Amniotic stem cell (primary cell): ENCODE measurements at regions not wholly inside any gene's neighbourhood (a gene's known extent, or its start where the extent isn't known, plus 50 kb on each side); places are given as distances from the start of the nearest gene placed in this dataset.

ENCODE experiments used
- DNase-seq: peaks from one replicate; lab custom pipeline; 2025; lab: John Stamatoyannopoulos, UW

DNA sequence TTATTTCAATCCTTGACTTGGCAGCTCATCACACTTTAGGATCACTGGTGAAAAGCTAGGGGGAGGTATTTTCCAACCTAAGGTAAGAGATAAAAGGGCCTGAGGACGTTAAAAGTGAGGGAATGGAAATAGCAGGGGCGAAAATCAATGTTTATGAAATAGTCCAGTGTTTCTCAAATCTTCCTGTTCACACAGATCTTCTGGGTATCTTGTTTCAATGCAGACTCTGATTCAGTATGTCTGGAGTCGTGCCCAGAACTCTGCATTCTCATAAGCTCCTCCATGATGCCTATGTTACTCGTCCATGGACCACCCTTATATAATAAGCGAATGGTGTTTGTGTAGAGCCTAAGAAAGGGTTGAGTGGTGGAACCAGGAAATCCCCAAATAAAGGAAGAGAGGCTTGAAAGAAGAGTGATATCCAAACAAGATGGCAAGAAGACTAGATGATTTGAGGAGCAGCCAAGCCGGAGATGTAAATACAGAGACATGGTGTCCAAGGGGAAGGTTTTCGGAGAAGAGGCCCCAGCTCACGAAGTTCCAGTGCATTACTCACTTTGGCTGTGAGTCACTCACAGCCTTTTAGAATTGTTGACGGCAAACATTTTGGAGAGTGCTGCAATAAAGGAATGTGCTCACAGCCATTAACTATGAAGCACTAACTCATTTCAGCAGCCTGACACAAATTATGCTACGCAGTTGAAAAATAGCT, 215.6 kb upstream of the PPARGC1A start:
- peak; percentile 1 for DNase-seq

DNA sequence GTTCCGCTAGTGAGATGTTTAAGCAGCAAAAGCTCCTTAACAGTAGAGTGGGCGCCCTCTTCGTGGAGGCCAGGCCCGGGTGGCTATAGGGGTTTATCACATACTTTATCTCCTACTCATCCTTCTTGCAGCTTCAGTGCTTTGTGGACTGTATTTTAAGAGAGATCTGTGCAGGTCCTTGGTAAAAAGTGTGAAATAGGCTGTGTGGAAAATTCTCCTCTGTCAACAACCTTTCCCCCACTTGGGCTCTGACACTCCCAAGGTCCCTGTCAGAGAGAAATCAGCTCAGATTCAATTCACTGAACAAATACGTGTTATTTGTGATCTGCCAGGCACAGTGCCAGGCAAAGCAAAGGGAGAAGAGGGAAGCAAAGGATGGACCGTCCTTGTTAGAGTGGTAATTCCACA, 214.3 kb upstream of the PPARGC1A start:
- DNase-seq, result no peak

DNA sequence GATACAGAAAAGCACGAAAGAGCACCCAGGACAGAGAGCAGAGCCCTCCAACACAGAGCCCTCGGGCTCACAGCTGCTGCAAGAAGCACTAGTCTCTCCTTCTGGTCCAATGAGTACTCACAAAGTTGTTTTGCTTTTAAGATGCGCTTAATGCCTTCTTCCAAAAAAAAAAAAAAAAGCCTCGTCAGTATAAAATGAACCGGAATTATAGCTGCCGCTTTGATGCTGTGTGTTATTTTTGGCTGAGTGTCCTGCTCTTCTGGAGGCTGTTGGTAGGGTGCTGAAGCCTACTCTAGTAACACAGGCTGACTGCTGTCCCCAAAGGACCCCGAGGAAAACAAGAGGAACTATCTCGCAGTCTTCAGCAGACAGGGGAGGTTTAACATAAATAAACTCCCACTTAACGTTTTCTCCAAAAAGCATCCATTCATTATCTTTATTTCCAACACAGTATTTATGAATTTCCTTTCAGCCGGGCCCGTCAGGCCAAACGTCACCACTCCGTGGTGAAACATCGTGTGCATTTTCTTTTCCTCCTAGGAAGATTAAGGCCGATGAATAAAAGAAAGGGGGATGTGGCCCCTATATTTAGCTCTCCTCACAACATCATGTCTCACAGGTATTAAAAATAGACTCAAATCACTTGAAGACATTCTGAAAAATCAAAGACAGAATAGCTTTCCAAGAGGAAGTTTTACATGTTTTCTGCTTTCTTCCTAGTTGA, 213.7 kb upstream of the PPARGC1A start:
- no peak for DNase-seq

DNA sequence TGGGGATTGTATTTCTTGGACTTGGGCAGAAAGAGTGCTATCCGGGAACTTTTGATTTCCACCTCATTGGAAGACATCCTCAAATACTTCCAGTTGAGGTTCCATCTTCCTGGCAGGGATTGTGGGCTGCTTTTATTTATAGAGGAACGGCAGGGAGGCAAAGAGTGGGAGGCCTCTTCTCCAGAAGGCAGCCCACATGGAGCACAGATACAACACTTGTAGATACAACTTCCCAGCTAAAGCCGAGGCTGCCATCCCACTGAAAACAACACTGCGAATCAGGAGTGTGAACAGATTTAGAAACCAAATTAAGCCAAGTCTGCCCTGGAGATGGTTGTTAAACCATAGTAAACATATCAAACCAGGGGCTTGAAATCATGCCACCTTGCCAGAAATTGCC, 212.8 kb upstream of the PPARGC1A start:
- DNase-seq, result no peak

DNA sequence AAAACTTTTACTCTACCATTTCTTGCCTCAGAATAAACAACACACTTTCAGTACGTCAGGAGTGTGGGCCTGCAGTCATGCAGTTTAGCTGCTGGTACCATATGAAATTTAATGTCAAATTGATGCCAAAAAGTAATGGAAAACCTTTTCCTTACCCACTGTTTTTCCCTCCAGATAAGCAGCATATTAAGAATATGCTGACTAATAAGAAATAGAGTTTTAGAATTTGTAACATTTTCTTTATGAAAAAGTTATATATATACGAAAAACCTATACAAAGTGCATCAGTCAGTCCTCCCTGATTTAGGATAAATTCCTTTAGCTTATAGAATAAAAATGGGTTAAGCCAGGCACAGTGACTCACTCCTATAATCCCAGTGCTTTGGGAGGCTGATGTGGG, 206.8 kb upstream of the PPARGC1A start:
- no peak for DNase-seq

DNA sequence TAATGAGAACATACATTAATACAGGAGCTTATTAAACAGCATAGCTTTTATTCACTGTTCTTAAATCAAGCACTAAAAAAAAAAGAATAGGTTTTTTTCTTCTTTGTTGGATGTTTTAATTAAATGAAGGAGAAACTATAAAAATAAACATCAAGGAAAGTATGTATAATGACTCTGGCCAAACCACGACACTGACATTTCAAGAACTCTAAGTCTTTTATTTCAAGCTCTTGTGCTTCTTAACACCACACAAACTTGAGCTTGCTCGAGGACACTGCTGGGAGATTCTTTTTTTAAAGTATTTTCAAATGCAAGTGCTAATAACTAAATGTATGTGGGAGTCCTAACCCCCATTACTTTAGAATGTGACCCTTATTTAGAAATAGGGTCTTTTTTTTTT, 204.9 kb upstream of the PPARGC1A start:
- DNase-seq, result no peak

DNA sequence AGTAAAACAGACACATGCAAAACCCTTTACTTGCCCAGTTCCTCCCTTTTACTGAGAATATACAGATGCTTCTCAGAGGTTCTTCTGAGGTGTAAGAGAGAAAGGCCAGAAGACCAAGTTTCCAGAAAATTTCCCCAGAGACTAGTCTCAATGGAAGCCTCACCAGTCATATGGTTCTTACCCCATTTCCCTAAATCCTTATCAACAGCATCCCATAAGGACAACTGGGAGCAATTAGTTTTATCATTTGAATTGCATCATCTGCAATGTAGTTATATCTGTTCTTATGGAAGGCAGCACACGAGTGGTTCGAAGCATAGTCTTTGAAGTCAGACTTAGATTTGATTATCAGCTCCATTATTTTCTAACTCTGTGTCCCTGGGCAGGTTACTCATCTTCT, 203.6 kb upstream of the PPARGC1A start:
- DNase-seq, result no peak

DNA sequence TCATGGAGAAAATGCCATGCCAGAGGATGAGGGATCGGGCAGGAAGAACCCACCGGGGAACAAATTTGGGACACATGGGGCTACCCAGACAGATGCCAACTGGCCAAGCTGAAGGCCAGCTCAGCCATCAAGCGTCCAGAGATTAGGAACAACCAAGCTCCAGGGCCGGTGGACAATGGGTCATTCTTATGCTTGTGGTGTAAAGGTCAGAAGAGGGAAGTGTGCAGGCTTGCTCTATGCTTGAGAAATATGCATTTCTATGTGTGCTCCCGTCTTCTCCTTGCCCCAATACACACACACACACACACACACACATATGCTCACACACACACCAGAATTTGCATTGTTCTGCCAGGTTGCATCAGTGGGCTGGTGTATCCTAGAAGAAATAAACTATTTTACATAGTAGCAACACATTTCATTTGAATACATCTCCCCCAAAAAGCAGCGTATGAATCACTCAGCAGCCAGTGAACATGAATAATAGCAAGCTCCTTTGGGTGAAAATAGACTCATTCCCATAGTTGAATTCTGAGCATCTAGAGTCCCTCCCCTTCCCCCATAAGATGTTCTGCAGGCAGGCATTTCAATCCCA, 201.9 kb upstream of the PPARGC1A start:
- DNase-seq, result no peak

DNA sequence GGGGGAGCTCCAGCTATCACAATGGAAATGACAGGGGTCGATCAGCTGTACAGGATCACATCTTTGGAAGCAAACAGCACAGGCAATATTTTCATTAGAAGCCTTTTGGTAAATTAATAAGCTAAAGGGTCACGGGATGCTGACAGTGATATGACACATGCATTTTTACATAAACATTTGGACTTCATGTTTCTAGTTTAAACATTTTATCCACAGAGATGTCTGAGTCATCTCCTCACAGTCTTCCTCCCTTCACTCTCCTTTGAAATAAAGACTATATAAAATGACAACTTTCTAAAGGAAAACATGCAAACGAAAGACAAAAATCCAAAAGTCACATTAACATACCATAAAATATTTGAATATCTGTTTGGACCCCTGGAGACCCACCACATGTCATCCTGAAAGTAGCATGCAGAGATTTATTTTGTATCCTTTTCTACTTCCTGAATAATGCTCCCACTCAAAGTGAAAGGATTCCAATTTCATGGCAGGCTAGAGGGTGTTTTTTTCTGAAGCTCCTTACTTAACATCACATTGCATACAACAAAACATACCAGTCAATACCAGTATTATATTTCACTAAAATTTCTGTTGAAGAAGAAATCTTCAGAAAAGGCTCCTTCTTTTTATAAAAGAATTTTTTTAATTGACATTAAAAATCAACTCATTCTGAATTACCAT, 200.1 kb upstream of the PPARGC1A start:
- DNase-seq, result no peak

DNA sequence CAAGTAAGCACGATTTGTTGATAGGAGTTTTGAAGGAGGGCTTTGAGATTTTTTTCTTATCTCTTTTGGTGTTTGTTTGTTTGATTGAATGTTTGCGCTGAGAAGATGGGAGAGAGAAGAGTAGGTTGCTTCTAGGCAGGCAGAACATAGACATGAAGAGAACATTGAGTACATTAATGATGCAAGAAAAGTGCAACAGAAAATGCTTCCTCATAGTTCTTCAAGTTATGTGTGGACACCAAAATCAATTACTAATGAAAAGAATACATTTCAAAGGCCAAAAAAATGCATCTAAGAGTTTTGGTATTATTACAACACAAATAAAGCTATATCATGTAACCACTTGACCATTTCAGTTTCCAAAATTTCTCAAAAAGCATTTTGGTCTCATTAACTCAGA, 191.0 kb upstream of the PPARGC1A start:
- DNase-seq, result no peak

DNA sequence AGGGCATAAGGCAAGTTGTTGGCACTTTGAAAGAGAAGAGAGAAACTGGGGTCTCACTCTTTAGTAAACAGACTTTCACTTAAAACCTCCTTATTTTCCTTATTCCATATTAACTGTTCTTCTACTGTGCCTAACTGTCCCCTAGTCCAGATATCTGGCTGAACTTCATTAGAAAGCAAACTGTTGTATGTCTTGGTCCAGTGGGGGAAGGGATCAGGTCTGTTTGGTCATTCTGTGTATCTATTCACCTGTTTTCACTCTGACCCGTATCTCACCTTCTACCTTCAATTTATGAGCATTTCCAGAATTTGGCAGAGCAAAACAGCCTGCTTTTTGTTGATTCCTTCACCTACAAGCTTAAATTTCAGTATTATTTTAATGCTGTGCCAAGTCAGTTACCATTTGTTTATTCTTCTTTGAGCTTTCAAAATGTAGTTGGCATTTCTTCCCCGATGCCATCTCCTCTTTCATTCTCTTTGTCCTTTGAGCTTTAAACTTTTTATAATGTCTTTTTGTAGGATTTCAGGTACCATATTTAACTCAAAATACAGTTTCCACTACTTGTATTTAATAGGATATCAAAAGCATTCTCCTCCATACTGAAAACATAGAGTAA, 188.6 kb upstream of the PPARGC1A start:
- no peak for DNase-seq

DNA sequence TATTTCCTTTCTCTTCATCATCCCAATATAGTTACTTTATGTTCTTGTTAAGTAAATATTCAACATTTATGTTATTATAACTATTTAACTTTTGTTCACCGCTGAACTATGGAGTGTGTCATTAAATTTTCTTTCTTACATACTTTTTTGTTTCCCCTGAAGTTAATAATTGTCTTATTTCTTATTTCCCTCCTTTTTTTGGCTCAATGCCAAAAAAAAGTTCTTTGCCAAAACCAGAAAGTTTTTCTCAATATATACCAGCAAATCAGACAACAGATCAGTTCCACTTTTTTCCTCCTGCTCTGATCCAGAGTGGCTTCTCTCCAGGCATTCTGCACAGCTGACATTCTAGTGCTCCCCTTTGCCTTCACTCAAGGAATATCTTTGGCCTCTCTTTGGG, 187.0 kb upstream of the PPARGC1A start:
- DNase-seq, result no peak

DNA sequence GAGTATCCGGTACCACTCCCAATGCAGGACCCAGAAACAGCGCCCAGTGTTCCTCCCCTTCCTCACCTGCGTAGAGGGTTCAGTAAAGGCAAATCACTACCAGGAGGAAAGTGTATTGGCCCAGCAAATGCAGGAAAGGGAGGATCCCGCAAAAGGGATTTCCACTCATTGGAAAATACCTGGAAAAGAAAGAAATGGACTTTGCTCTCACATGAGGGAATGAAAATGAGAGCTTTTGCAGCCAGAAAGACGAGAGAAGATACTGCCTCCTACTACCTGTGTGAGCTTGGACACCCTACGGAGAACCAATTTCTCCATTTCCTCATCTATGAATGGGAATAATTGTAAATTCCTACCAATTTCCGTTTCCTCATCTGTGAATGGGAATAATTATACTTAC, 184.1 kb upstream of the PPARGC1A start:
- DNase-seq, result no peak

DNA sequence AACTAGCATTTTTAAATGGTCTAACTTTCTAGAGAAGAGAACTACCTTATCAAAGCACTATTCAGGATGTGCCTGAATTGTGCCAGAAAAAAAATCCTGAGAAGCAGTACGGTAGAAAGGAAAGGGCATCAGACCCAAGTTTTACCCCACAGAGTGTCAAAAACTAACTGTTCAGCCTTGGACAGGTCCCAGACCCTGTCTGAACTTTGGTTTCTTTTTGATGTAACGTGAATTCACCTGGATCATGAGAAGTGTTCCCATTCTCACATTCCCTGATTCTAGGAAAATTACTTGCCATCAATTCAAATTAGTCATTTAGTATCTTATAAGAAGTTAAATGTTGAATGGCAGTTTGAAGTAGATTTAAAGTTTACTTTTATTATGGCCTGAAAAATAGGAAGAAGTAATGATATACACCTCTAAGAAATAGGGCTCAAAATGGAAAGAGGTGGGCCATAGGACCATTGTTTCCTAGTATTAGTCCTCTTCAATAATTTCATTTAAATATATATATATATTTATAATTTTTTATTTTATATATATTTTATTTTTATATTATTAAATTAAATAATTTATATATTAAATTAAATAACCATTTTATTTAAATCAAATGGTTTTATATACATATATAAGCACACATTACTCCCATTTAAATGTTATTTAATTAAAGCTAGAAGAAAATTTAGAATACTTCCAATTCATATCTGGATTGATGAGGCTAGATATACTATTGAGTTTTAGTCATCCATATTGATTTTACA, 181.9 kb upstream of the PPARGC1A start:
- no peak for DNase-seq

DNA sequence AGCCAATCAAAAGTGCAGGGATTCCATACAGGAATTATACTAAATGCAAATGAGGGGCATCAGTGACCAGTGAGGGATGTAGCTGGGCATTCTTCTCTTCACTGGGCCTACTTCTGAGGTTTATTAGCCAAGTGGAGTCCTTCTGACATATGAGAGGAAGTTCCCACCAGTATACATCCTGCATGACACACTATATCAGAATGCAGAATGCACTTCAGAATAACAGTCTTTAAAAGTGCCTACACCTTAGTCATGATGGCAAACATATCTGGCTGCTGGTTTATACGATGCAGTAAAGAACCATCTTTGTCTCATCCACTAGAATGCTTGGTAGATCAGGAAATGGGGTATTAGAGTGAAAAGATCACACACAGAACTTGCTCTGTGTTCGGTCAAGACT, 180.3 kb upstream of the PPARGC1A start:
- DNase-seq, result no peak

DNA sequence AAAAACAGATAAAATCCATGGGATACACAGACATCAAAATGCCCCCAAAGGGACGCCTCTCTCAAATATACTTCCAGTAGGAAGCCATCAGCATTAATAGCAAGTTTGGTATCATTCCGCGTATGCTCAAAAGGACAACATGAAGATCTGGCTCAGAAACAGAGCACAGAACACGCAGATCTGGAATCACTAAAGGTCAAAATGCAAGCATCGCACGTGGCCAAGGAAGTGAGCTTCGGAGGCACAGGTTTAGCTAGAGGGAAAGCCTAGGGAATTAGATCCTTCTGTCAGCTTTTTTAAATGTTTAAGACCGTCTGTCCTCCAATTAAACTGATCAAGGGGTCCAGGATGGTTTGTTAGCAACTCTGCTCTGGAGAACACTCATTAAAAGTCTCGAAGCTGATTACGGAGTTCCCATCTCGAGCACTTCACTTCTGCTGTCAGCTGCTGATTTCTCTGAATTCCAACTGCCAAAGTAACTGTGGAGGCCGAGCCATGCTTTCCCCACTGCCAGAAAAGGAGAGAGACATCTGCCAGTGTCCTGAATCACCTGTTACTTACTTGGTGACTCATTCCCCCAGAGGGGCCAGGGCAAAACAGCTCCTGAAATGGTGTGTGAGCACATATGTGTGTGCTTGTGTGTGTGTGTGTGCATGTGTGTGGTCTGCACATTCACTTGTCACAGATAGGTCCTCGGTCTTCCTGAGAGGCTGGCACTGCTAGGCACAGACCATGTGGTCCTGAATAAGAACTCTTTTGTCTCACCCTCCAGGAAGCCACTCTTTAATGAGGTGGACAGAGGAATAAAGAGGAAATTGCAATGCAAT, 177.7 kb upstream of the PPARGC1A start:
- DNase-seq, result no peak

DNA sequence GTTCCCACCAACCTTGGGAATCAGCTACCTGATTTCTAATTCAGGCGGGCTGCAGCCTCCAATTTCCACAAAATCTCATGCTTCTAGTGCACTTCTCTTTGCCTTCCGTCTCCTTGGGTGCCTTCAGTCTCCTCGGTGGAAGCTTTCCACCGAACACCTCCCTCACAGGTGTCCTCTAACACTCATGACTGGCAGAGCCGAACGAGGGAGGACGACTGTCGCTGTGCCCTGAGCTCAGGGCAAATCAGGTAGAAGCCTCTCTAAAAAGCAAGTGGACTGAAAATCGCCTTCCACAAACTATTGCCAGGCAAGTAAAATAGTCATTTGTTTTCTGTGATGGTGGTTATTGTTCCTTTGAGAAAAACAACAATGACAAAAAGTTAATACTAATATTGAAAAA, 176.1 kb upstream of the PPARGC1A start:
- DNase-seq, result no peak

DNA sequence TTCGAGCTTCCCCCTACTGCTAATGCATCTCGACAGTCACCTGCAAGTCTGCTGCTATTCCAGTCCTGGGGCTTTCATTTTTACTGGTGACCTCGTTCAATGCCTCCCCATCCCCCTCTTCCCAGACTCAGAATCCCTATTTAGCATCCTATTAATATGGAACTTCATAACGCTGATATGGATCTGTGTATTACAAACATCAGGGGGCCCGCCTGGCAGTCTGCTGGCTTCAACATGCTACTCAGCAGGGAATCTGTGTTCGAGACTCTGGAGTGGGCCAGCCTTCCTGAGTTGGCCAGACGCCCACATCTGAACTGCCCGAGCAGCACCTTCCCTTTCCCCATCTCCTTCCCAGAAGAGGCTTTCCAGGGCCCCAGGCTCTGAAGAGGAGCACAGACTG, 173.9 kb upstream of the PPARGC1A start:
- DNase-seq, result no peak

DNA sequence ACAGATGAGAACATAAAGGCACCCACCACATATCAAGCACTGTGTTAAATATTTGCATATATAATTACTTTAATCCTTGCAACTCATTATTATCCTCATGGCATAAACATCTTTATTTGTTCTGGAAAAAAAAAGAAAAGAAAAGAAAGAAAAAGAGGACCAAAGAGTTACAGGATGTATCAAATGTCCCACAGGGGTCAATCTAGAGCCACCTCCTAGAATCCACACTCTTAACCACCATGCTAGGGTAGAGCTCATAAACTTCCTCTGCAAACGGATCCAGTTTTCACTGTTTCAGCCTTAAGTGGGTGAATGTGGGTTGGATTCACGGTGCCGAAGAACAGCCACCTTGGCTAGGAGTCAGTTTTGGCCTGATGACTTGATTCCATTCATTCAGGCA, 171.1 kb upstream of the PPARGC1A start:
- DNase-seq, result no peak

DNA sequence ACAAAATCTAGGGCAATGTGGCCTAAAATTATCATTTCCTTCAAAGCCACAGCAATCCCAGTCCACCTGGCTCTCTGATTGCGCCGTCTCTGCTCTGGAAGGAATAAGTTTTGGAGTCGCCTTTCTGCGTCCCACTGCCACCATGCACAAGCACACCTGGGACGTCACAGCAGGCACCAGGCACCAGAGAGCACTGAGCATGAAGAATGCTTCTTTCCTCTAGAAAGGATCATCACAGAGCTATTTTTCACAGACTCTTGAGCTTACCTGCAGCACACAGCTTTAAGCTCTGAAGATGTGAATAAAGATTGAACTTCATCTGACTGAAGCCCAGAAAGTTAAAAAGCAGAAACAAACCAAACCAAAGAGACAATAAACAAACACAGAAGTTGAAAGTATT, 170.0 kb upstream of the PPARGC1A start:
- no peak for DNase-seq
